H1 (cell line): ENCODE measurements at regions not wholly inside any gene's neighbourhood (a gene's known extent, or its start where the extent isn't known, plus 50 kb on each side); places are given as distances from the start of the nearest gene placed in this dataset.

ENCODE experiments used
- CTCF ChIA-PET: fragments of 300-600 bp; sonication (Branson Sonifier 250); formaldehyde crosslinking; loops from one replicate; lab custom pipeline; 2021; ENCODE audit not compliant: partially characterized antibody; lab: Charles Lee
- POLR2A ChIA-PET: fragments of 300-600 bp; sonication (Branson Sonifier 250); formaldehyde crosslinking; loops from one replicate; lab custom pipeline; 2021; ENCODE audit warnings: inconsistent platforms; ENCODE audit not compliant: partially characterized antibody; lab: Charles Lee
- DNase-seq, 2 experiments: peaks; one replicate each; pipeline versions ENCODE4 v3.0.0 to v3.0.0-alpha.2; 2010 to 2022; ENCODE audit warnings: low spot score in 2 of 2, low read depth in 1 of 2, mixed read lengths in 1 of 2
- FAIRE-seq: peaks from 2 replicates; lab custom pipeline; 2011; peaks lifted over from hg19 to GRCh38; lab: Jason Lieb, UNC
- H2AFZ ChIP-seq: 2 replicates; pipeline ENCODE4 v1.8.1; 2012; ENCODE audit warnings: low read length, inconsistent platforms
- H2AK5ac ChIP-seq: 2 replicates; pipeline ENCODE4 v1.6.1; 2013; ENCODE audit warnings: low read depth, low read length
- H2BK120ac ChIP-seq: replicated peaks from 2 replicates; pipeline ENCODE3; 2013; ENCODE audit warnings: low read depth, low read length, inconsistent platforms
- H2BK12ac ChIP-seq: 2 replicates; pipeline ENCODE4 v1.6.1; 2013; ENCODE audit warnings: low read depth, low read length
- H2BK15ac ChIP-seq: 2 replicates; pipeline ENCODE4 v1.6.1; 2013; ENCODE audit warnings: low read length
- H2BK20ac ChIP-seq: 2 replicates; pipeline ENCODE4 v1.6.1; 2013; ENCODE audit warnings: low read length
- H2BK5ac ChIP-seq: 2 replicates; pipeline ENCODE4 v1.6.1; 2013; ENCODE audit warnings: low read depth, low read length
- H3K14ac ChIP-seq: 2 replicates; pipeline ENCODE4 v1.6.1; 2013; ENCODE audit warnings: inconsistent platforms; ENCODE audit not compliant: insufficient read length
- H3K18ac ChIP-seq: 2 replicates; pipeline ENCODE4 v1.6.1; 2013; ENCODE audit warnings: low read length; ENCODE audit errors: extremely low read depth
- H3K23ac ChIP-seq: 2 replicates; pipeline ENCODE4 v1.6.1; 2013; ENCODE audit warnings: inconsistent platforms; ENCODE audit not compliant: insufficient read length
- H3K23me2 ChIP-seq: 2 replicates; pipeline ENCODE4 v1.6.1; 2013; ENCODE audit warnings: low read depth, low read length
- H3K27ac ChIP-seq: 2 replicates; pipeline ENCODE4 v1.6.1; 2011; ENCODE audit warnings: low read depth, low read length, inconsistent platforms
- H3K27me3 ChIP-seq, 4 experiments: replicated peaks in 1 of 4; 1 replicate in 1 of 4; 2 replicates in 3 of 4; pipeline versions ENCODE4 v1.6.1 to v1.8.1; 2011 to 2013; ENCODE audit warnings: low read length in 3 of 4, mild to moderate bottlenecking in 3 of 4, inconsistent platforms in 2 of 4, mixed read lengths in 2 of 4, moderate library complexity in 1 of 4; ENCODE audit not compliant: control insufficient read depth in 3 of 4, insufficient read depth in 3 of 4; ENCODE audit errors: extremely low read depth in 1 of 4
- H3K36me3 ChIP-seq, 4 experiments: 2 replicates each; pipeline versions ENCODE4 v1.6.1 to v1.8.1; 2011 to 2013; ENCODE audit warnings: mild to moderate bottlenecking in 4 of 4, low read length in 3 of 4, moderate library complexity in 2 of 4, control low read depth in 1 of 4, inconsistent platforms in 1 of 4; ENCODE audit not compliant: insufficient read depth in 4 of 4, control insufficient read depth in 2 of 4
- H3K4ac ChIP-seq: replicated peaks from 2 replicates; pipeline ENCODE3; 2013; ENCODE audit warnings: low read length, low read depth, mixed read lengths, inconsistent platforms; ENCODE audit not compliant: insufficient read length
- H3K4me1 ChIP-seq, 4 experiments: replicated peaks in 1 of 4; 1 replicate in 1 of 4; 2 replicates in 3 of 4; pipeline versions ENCODE4 v1.6.1 to v1.8.1; 2011 to 2013; ENCODE audit warnings: low read length in 3 of 4, inconsistent platforms in 2 of 4, mixed read lengths in 1 of 4; ENCODE audit not compliant: insufficient read depth in 4 of 4, control insufficient read depth in 3 of 4
- H3K4me2 ChIP-seq, 2 experiments: 2 replicates each; pipeline versions ENCODE4 v1.6.1 to v1.8.1; 2011 to 2013; ENCODE audit warnings: low read depth in 2 of 2, low read length in 2 of 2, control low read depth in 1 of 2, inconsistent platforms in 1 of 2, mild to moderate bottlenecking in 1 of 2; ENCODE audit not compliant: insufficient read depth in 1 of 2
- H3K4me3 ChIP-seq, 4 experiments: fragments of 200-600, 300-600 bp in 1 of 4; sonication (generic), shearing (Covaris generic), sonication (Bioruptor Twin) in 1 of 4; 2 replicates each; pipeline versions ENCODE4 v1.5.1 to v1.8.1; 2011 to 2016; ENCODE audit warnings: low read length in 4 of 4, low read depth in 3 of 4, control low read depth in 2 of 4, inconsistent platforms in 2 of 4, mild to moderate bottlenecking in 2 of 4, mixed read lengths in 1 of 4, moderate library complexity in 1 of 4; ENCODE audit not compliant: insufficient read depth in 2 of 4; ENCODE audit errors: extremely low read depth in 1 of 4
- H3K56ac ChIP-seq: replicated peaks from 2 replicates; pipeline ENCODE3; 2013; ENCODE audit warnings: low read depth, mild to moderate bottlenecking, mixed read lengths, low read length, inconsistent platforms; ENCODE audit not compliant: insufficient read length
- H3K79me1 ChIP-seq: 2 replicates; pipeline ENCODE4 v1.6.1; 2013; ENCODE audit warnings: low read depth, low read length, control low read depth
- H3K79me2 ChIP-seq, 2 experiments: 2 replicates each; pipeline versions ENCODE4 v1.6.1 to v1.8.1; 2012 to 2013; ENCODE audit warnings: low read length in 2 of 2, mild to moderate bottlenecking in 2 of 2, inconsistent platforms in 1 of 2; ENCODE audit not compliant: insufficient read depth in 2 of 2, control insufficient read depth in 1 of 2
- H3K9ac ChIP-seq, 4 experiments: replicated peaks in 1 of 4; 1 replicate in 1 of 4; 2 replicates in 3 of 4; pipeline versions ENCODE4 v1.6.1 to v1.8.1; 2011 to 2013; ENCODE audit warnings: low read depth in 3 of 4, low read length in 3 of 4, control low read depth in 2 of 4, mild to moderate bottlenecking in 2 of 4, moderate library complexity in 2 of 4, inconsistent platforms in 1 of 4; ENCODE audit errors: extremely low read depth in 1 of 4
- H3K9me3 ChIP-seq, 2 experiments: 2 replicates each; pipeline versions ENCODE4 v1.6.1 to v1.8.1; 2012 to 2013; ENCODE audit warnings: mild to moderate bottlenecking in 2 of 2, moderate library complexity in 2 of 2, control low read depth in 1 of 2, inconsistent platforms in 1 of 2, low read depth in 1 of 2, low read length in 1 of 2, mixed read lengths in 1 of 2; ENCODE audit not compliant: insufficient read depth in 2 of 2
- H4K20me1 ChIP-seq, 2 experiments: replicated peaks in 1 of 2; 2 replicates each; pipeline versions ENCODE3 to v1.8.1; 2011 to 2013; ENCODE audit warnings: inconsistent platforms in 2 of 2, low read length in 2 of 2, mild to moderate bottlenecking in 1 of 2; ENCODE audit not compliant: insufficient read depth in 2 of 2, control insufficient read depth in 1 of 2
- H4K5ac ChIP-seq: 2 replicates; pipeline ENCODE4 v1.6.1; 2013; ENCODE audit warnings: low read length, low read depth, mixed read lengths, inconsistent platforms; ENCODE audit not compliant: insufficient read length
- H4K8ac ChIP-seq: 2 replicates; pipeline ENCODE4 v1.8.0; 2013; ENCODE audit warnings: mild to moderate bottlenecking, moderate library complexity, low read length, inconsistent platforms; ENCODE audit not compliant: insufficient read depth; ENCODE audit errors: extremely low read depth
- H4K91ac ChIP-seq: replicated peaks from 2 replicates; pipeline ENCODE3; 2013; ENCODE audit warnings: low read length, mixed read lengths, inconsistent platforms; ENCODE audit not compliant: insufficient read length
- EZH2 ChIP-seq: fragments of 200-600 bp; sonication (generic); IDR thresholded peaks from 2 replicates; pipeline ENCODE4 v1.7.1; 2012; ENCODE audit warnings: low read depth, mild to moderate bottlenecking, moderate library complexity, low read length, inconsistent platforms; ENCODE audit not compliant: severe bottlenecking
- MAFK ChIP-seq: IDR thresholded peaks from 2 replicates; pipeline ENCODE4 v1.6.1; 2012; ENCODE audit warnings: low read depth, mild to moderate bottlenecking, improper control_type of control experiment, low read length
- NANOG ChIP-seq: IDR thresholded peaks from 2 replicates; pipeline ENCODE4 v1.6.1; 2011; ENCODE audit warnings: low read length, low read depth, mild to moderate bottlenecking, inconsistent platforms; ENCODE audit not compliant: insufficient read depth, poor library complexity, severe bottlenecking
- RFX5 ChIP-seq: IDR thresholded peaks from 2 replicates; pipeline ENCODE4 v1.6.1; 2011; ENCODE audit warnings: low read depth, low read length, improper control_type of control experiment, borderline replicate concordance
- TEAD4 ChIP-seq: IDR thresholded peaks from 2 replicates; pipeline ENCODE4 v1.6.1; 2012; ENCODE audit warnings: low read depth, low read length, inconsistent platforms, mixed read lengths
- ZNF274 ChIP-seq: IDR thresholded peaks from 2 replicates; pipeline ENCODE4 v1.7.0; 2012; ENCODE audit warnings: low read length, borderline replicate concordance; ENCODE audit errors: extremely low read depth
- WGBS, 2 experiments: shearing (Covaris generic) in 1 of 2; methylation state at CpG; one replicate each; pipeline versions ENCODE4 v1.1.6 to v1.1.7; 2013 to 2015; ENCODE audit warnings: low lambda C conversion rate in 2 of 2, mixed read lengths in 2 of 2, inconsistent platforms in 1 of 2, low coverage in 1 of 2, missing lambda C conversion rate in 1 of 2; ENCODE audit not compliant: insufficient replicate concordance in 2 of 2, insufficient coverage in 1 of 2, insufficient read length in 1 of 2; ENCODE audit errors: extremely low coverage in 1 of 2, missing lambda C conversion rate in 1 of 2; 5-methylcytosine and 5-hydroxymethylcytosine counted together

DNA sequence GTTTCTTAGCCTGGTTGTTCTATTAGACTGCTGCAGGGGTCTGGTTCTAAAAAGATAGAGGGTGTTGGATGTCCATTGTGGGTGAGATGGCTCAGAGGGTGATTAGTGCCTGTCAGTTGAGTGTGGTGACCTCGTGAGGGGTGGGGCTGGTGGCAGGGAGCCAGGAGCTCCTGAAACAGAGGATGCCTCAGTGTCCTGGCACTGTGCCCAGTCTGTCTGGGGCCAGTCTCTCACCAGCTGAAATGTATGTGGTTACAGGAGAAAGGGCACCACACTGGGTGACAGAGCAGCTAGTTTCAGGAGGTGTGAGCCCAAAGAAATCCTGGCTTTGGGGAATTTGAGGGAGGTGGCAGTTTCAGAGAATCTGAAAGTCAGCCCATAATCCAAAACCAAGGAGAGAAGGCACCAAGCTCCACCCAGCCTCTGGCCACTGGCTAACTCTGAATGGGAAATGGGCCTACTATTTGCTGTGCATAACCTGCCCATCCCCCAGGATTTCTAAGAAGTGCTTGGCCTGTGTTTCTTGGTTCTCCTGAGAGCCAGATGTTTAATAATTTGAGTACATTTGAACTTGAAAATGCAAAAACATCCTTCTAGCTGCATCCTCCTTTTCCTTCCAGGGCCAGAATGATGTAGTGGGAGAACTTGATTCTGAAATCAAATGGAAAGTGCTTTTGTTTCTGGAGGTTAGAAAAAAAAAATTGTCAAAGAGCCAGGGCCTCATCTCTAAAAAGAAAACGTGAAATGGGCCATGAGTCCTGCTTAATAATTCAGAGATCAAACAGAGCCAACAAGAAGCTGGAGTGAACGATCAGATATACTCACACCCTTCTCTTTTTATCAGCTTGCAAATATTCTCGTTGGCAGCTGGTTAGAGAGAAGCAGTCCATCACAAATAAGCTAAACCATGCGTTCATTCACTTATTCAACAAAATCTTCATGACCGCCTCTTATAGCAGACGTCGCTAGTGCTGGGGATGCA lies 92.3 kb downstream of the B3GNT2 start:
- no peak overlapping the region for H3K4me3 ChIP-seq
- ChIA-PET POLR2A (no interaction called here), CTCF (interaction anchor here (0.7 to 2.8 kb wide), 7 partner anchors 9 to 1456 kb away, joined by 3 to 17 read pairs (median 4); no protein-coding TSS in a partner anchor)
- no peak overlapping the region; the same call in 1 of the 2 replicates for H3K18ac ChIP-seq
- H3K4ac ChIP-seq: no peak overlapping the region
- peaks cover 0 to 2% (median 0%) of the 10 kb centered on the region in 4 experiments; a peak in 1 of 7 replicates for H3K4me1 ChIP-seq
- H3K36me3 ChIP-seq: peaks cover 0 to 2% (median 0%) of the 10 kb centered on the region in 4 experiments; a peak in 1 of 8 replicates
- no peak overlapping the region for H3K27ac ChIP-seq
- 0 out of 2 replicates have a peak overlapping the region, but pooled peaks have one; percentile 27 for H2BK12ac ChIP-seq
- H4K5ac ChIP-seq: no peak overlapping the region
- DNase-seq: no peak
- H3K56ac ChIP-seq: no peak overlapping the region
- H2BK120ac ChIP-seq: no peak overlapping the region
- no peak overlapping the region for H2AFZ ChIP-seq
- H4K8ac ChIP-seq: no peak overlapping the region
- 90% methylated on average over 8 of the region's 8 CpGs; no CpG with 5 or more reads in 1 of the 2 experiments for WGBS, 2 experiments
- H2BK5ac ChIP-seq: no peak overlapping the region
- no peak overlapping the region for H3K9ac ChIP-seq
- no peak overlapping the region for H3K14ac ChIP-seq
- no peaks in the 10 kb centered on the region for H4K20me1 ChIP-seq
- H3K4me2 ChIP-seq: no peak overlapping the region
- peaks cover 17 to 20% of the 10 kb centered on the region in 2 experiments for H3K9me3 ChIP-seq
- no peak overlapping the region for H2BK20ac ChIP-seq
- TF ChIP-seq MAFK (no peak), TEAD4 (no peak), EZH2 (no peak), ZNF274 (no peak), RFX5 (no peak), NANOG (no peak)
- no peak overlapping the region for H2BK15ac ChIP-seq
- H2AK5ac ChIP-seq: no peak overlapping the region
- no peak overlapping the region for H3K23ac ChIP-seq
- H4K91ac ChIP-seq: no peak overlapping the region
- H3K79me1 ChIP-seq: no peaks in the 10 kb centered on the region
- no peaks in the 10 kb centered on the region for H3K23me2 ChIP-seq
- no peaks in the 10 kb centered on the region for H3K27me3 ChIP-seq
- H3K79me2 ChIP-seq: no peaks in the 10 kb centered on the region
- no peak for FAIRE-seq
